Smooth muscle cell (in vitro differentiated cells): ENCODE measurements at regions not wholly inside any gene's neighbourhood (a gene's known extent, or its start where the extent isn't known, plus 50 kb on each side); places are given as distances from the start of the nearest gene placed in this dataset.

Source experiments
- DNase-seq: peaks from one replicate; lab custom pipeline; 2025; ENCODE audit not compliant: unreplicated experiment; lab: John Stamatoyannopoulos, UW
- H2AFZ ChIP-seq: fragments of 200-600 bp; sonication (generic); 2 replicates; pipeline ENCODE4 v1.6.0; 2016; ENCODE audit warnings: antibody characterized with exemption, low read depth, mild to moderate bottlenecking
- H3F3A ChIP-seq: fragments of 200-600 bp; sonication (generic); 2 replicates; pipeline ENCODE4 v1.6.0; 2017; ENCODE audit warnings: antibody characterized with exemption, low read depth
- H3K27ac ChIP-seq: fragments of 200-600 bp; sonication (generic); 2 replicates; pipeline ENCODE4 v1.5.1; 2016; ENCODE audit warnings: low read depth, mild to moderate bottlenecking
- H3K27me3 ChIP-seq: fragments of 200-600 bp; sonication (generic); 2 replicates; pipeline ENCODE4 v1.6.1; 2016; ENCODE audit warnings: low read depth, mild to moderate bottlenecking
- H3K36me3 ChIP-seq: fragments of 200-600 bp; sonication (generic); 2 replicates; pipeline ENCODE4 v1.5.1; 2016; ENCODE audit warnings: low read depth
- H3K4me1 ChIP-seq: fragments of 200-600 bp; sonication (generic); 2 replicates; pipeline ENCODE4 v1.5.1; 2016; ENCODE audit warnings: low read depth
- H3K4me2 ChIP-seq: fragments of 200-600 bp; sonication (generic); 2 replicates; pipeline ENCODE4 v1.6.0; 2016; ENCODE audit warnings: mild to moderate bottlenecking
- H3K4me3 ChIP-seq: fragments of 200-600 bp; sonication (generic); 2 replicates; pipeline ENCODE4 v1.5.1; 2016; ENCODE audit warnings: mild to moderate bottlenecking
- H3K79me2 ChIP-seq: fragments of 200-600 bp; sonication (generic); 2 replicates; pipeline ENCODE4 v1.6.0; 2016; ENCODE audit warnings: low read depth, mild to moderate bottlenecking
- H3K9ac ChIP-seq: fragments of 200-600 bp; sonication (generic); 2 replicates; pipeline ENCODE4 v1.6.0; 2016; ENCODE audit warnings: low read depth
- H3K9me3 ChIP-seq: fragments of 200-600 bp; sonication (generic); replicated peaks from 2 replicates; pipeline ENCODE4 v1.5.1; 2016; ENCODE audit warnings: low read depth
- H4K20me1 ChIP-seq: fragments of 200-600 bp; sonication (generic); 2 replicates; pipeline ENCODE4 v1.6.0; 2016; ENCODE audit warnings: low read depth
- CTCF ChIP-seq: fragments of 200-600 bp; sonication (generic); IDR thresholded peaks from 2 replicates; pipeline ENCODE4 v1.5.1; 2017; ENCODE audit warnings: borderline replicate concordance, mild to moderate bottlenecking, antibody characterized with exemption; ENCODE audit not compliant: insufficient read depth, poor library complexity, severe bottlenecking
- whole genome bisulfite sequencing: methylation state at CpG from one replicate; pipeline ENCODE4 v1.1.7; 2016; ENCODE audit warnings: low lambda C conversion rate; 5-methylcytosine and 5-hydroxymethylcytosine counted together

DNA sequence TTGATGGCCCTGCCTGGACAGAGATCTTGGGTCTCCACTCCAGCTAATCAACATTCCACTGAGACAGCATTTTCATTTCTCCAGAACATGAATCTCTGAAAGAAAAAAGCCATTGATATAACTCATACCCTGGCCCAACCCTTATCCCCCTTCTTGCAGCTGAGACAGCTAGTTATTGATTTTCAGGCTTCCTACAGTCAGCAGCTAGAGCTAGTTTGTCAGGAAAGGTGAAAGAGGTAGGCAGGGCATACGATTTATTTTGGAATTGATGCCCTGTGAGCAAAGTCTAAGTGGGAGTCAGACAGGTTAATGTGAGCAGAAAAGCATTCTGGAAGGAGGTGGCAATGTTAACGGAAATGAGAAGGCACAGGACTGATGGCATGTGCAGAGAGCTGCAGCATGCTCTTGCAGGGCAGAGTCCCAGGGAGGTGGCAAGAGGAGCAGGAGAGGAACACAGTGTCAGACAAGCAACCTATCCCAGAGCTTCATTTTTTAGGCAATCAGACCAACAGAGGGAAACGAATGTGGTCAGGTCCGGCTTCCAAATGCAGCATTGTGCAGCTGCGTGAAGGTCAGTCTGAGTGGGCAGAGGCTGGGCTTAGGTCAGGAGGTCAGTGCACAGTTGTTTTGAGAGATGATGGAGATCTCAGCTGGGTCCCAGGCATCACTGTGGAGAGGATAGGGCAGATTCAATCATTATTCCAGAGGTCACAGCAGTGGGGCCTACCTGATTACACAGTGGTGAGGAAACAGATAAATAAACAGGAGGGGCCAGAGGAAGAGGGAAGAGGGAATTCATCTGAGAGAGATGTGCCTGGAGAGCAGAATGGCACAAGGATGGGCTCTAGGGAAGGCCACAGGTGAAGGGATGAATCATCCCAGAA is 134.8 kb downstream of the CMPK2 start:
- no peak for TF ChIP-seq CTCF
- H3K27me3 ChIP-seq, result no peaks in the 10 kb centered on the region

GRCh38 chr2:6739547-6739946 is 126.2 kb downstream of the CMPK2 start:
- Histone ChIP-seq H3K9ac (no peak overlapping the region), H3K4me3 (no peak overlapping the region), H3K36me3 (no peaks in the 10 kb centered on the region), H3F3A (no peaks in the 10 kb centered on the region), H3K27me3 (no peaks in the 10 kb centered on the region), H3K4me1 (no peaks in the 10 kb centered on the region), H4K20me1 (no peaks in the 10 kb centered on the region), H3K27ac (no peak overlapping the region), H3K4me2 (no peak overlapping the region), H2AFZ (no peak overlapping the region), H3K79me2 (no peaks in the 10 kb centered on the region), H3K9me3 (no peaks in the 10 kb centered on the region)
- WGBS, result 100% methylated on average over 7 of the region's 7 CpGs
- no peak for DNase-seq
- TF ChIP-seq CTCF, result no peak

More for the DNA sequence above, 134.8 kb downstream of the CMPK2 start:
- no peak for DNase-seq
- Histone ChIP-seq H3K36me3 (no peaks in the 10 kb centered on the region), H3F3A (no peaks in the 10 kb centered on the region), H3K4me2 (no peak overlapping the region), H2AFZ (no peak overlapping the region), H3K27ac (no peak overlapping the region), H3K9ac (no peak overlapping the region), H3K4me1 (no peaks in the 10 kb centered on the region), H3K79me2 (no peaks in the 10 kb centered on the region), H4K20me1 (no peaks in the 10 kb centered on the region), H3K9me3 (no peaks in the 10 kb centered on the region), H3K4me3 (no peak overlapping the region)
- 88% methylated on average over 5 of the region's 5 CpGs for WGBS

GRCh38 chr2:6741229-6741628 is 124.5 kb downstream of the CMPK2 start:
- 85% methylated on average over 1 of the region's 1 CpG for WGBS
- no peak overlapping the region for H3K27ac ChIP-seq
- no peak for DNase-seq
- no peak overlapping the region for H2AFZ ChIP-seq
- no peaks in the 10 kb centered on the region for H3K4me1 ChIP-seq
- no peak overlapping the region for H3K9ac ChIP-seq
- H3F3A ChIP-seq, result no peaks in the 10 kb centered on the region
- no peak overlapping the region for H3K4me2 ChIP-seq
- no peaks in the 10 kb centered on the region for H3K9me3 ChIP-seq
- no peaks in the 10 kb centered on the region for H3K36me3 ChIP-seq
- H3K27me3 ChIP-seq, result no peaks in the 10 kb centered on the region
- H3K4me3 ChIP-seq, result no peak overlapping the region
- no peak for TF ChIP-seq CTCF
- H4K20me1 ChIP-seq, result no peaks in the 10 kb centered on the region
- no peaks in the 10 kb centered on the region for H3K79me2 ChIP-seq

- H2AFZ ChIP-seq, result no peak overlapping the region
- H3K27me3 ChIP-seq, result no peaks in the 10 kb centered on the region
- no peaks in the 10 kb centered on the region for H3K36me3 ChIP-seq
- WGBS, result 96% methylated on average over 4 of the region's 4 CpGs
- TF ChIP-seq CTCF, result no peak
- no peaks in the 10 kb centered on the region for H4K20me1 ChIP-seq
- H3F3A ChIP-seq, result no peaks in the 10 kb centered on the region
- H3K9me3 ChIP-seq, result no peaks in the 10 kb centered on the region
- H3K9ac ChIP-seq, result no peak overlapping the region
- no peaks in the 10 kb centered on the region for H3K79me2 ChIP-seq
- H3K27ac ChIP-seq, result no peak overlapping the region
- no peak for DNase-seq
- H3K4me3 ChIP-seq, result no peak overlapping the region
- no peaks in the 10 kb centered on the region for H3K4me1 ChIP-seq
- no peak overlapping the region for H3K4me2 ChIP-seq
Observed at GRCh38 chr2:6744038-6744437, 121.7 kb downstream of the CMPK2 start.
